HT-29 (cell line): ENCODE measurements at regions not wholly inside any gene's neighbourhood (a gene's known extent, or its start where the extent isn't known, plus 50 kb on each side); places are given as distances from the start of the nearest gene placed in this dataset.

Experiments
- DNase-seq: peaks from one replicate; pipeline ENCODE4 v3.0.0-alpha.2; 2015; ENCODE audit warnings: low spot score

GRCh38 chr6:164925681-164926530, 383.5 kb downstream of the C6orf118 start:
- DNase-seq, result no peak

DNA sequence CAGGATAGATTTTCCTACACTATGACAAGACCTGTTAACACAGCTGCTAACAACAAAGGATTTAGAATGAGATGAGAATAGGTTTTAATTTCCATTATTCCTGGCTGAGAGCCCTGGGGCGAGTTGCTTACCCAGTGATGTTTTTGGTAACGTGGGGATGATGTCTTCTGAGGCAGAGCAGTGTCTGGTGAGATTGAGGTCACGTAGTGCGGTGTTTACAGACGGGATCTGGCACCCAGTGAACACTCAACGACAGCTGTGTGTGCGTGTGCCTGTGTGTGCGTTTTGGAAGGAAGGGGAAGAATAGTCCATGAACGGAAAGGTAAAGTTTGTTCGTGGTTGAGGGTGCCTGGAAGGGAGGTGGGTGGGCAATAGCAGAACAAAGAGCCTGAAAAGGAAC, 384.7 kb downstream of the C6orf118 start:
- no peak for DNase-seq

- DNase-seq, result no peak
Observed at GRCh38 chr6:164917211-164917610, 392.2 kb downstream of the C6orf118 start.

DNA sequence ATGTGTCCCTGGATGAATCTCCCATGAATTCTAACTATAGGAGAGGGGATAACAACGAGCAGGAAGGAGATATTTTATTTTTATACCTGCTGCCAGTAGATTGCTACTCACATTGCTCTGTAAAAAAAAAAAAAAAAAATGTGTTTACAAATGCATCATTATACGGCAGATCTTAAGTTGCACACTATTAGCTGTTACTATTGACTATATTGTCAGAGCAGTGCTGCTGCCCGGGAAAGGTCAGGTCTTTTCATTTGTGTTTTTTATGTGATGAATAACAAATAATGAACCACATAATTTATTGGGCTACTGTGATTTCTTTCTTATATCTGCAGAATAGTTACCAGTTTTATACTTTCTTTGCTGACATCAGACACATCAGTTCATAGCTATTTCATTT, 393.3 kb downstream of the C6orf118 start:
- no peak for DNase-seq

DNA sequence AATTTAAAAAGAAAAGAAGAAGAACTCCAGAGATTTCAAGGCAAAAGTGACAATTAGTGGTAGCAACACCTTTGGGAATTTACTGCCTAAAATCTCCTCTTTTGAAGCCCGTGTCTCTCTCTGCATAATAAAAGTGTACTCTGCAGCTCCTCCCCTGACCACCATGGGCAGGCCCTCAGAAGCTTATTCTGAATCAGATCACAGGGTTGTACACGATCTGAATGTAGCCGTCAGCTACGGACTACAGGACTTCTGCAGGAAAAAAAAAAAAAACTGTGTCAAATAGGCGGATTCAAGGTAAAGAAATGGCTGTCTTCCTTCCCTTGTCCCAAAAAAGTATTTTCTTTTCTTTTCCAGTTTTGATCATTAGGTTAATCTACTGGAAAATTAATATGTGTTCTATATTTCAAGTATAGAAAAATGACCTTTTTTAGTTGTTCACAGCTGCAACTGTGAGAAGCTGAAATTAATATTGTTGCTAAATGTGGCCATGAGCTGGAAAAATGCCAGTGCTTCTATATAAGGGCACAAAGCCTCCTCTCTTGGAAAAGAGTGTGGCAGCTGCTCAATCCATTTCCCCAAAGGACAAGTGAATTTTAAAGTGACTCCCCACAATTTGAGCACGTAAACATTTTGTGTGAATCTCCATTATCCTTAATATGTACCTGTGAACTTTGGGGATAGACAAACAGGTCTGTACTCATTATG, 397.4 kb downstream of the C6orf118 start:
- no peak for DNase-seq

DNA sequence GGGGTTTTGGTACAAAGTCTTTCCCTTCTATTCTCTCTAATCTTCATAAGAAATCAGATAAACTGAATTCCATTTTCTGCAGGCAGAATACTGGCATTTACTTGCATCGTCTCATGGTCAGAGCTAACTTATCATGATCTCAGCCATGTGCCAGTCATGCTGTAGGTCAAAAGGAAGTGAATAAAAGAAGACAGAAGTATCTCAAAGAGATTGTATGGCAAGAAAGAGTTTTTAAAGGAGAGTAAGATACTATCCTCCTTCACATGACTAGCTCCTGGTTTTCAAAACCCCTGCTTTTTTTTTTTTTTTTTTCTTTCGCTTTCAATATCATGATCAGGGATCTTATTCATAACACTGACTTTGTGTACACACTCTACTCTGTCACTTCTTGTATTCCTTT, 398.3 kb downstream of the C6orf118 start:
- DNase-seq, result no peak

GRCh38 chr6:164906766-164907165, 402.6 kb downstream of the C6orf118 start:
- DNase-seq, result no peak

GRCh38 chr6:164905311-164905710, 404.1 kb downstream of the C6orf118 start:
- DNase-seq, result no peak

DNA sequence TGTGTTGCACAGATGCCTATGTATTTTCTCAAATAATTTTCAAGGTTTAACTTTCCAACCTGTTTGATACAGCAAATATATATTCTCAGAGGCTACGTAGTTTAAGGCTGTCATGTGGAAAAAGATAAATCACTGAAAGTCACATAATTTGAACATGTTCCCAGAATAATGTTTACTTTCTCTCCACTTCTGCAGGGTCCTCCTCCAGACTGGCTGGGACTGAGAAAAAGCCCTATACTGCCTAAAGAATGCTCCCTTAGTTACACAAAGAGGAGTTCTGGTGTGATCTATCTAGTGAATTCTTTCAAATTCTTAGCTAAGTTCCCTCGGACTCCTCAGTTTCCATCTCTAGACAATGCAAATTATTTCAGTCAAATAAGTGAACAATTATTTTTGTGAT, 411.0 kb downstream of the C6orf118 start:
- no peak for DNase-seq

- peak; percentile 29 for DNase-seq
Observed at GRCh38 chr6:164897523-164898235, 411.7 kb downstream of the C6orf118 start.

- no peak for DNase-seq
Observed at GRCh38 chr6:164889980-164890379, 419.4 kb downstream of the C6orf118 start.

GRCh38 chr6:164887660-164888059, 421.7 kb downstream of the C6orf118 start:
- no peak for DNase-seq

GRCh38 chr6:164882236-164882635, 427.2 kb downstream of the C6orf118 start:
- no peak for DNase-seq

DNA sequence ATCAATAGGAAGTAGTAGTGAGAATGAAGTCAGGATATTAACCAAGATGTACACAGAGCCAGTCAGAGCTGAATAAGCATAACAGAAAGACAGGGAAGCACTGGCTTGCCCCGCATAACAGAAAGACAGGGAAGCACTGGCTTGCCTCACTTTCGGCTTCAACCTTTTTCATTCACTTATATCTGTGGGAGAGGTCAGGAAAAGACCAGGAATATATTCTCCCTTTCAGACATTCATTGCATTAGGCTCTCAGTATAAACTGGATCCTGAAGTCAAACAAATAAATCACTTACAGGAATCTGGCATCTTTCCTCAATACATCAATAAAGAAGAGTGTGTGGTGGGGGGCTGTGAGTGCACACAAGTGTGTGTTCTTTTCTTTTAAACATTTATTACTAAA, 437.6 kb downstream of the C6orf118 start:
- no peak for DNase-seq

DNA sequence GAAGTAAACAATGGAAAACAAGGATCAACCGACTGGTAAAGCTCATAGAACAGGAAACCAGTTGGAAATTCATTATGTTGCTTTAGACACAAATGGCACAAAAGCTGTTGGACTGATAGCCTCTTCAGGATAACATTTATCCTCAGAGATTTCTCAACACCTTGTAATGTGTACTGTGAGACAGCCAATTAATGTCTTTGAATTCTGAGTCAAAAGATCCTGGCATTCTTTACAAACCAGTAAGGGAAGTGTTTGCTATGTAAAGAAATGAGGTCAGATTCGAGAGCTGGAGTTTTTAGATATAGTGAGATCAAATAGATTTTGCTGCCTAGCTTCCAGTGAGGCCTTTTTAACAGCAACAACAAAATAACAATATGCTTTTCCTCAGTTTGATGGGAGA, 439.2 kb downstream of the C6orf118 start:
- no peak for DNase-seq

DNA sequence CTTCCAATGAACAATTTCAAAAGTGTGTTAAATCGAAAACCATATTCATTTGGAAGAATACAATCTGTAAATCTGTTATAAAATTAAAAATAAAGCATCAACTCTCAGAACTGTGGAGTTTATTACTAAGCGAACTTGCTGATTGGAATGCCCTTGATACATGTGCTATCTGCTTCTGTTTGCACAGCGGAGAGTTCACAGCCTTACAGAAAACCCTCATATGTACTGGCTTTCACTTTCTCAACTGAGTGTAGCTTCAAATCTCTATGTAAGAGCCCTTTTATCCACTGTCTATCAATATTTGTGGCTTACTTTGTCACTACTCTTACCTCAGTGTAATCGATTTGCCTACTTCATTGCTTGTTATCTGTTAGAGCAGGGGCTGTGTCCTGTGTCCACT, 447.4 kb downstream of the C6orf118 start:
- DNase-seq, result no peak

DNA sequence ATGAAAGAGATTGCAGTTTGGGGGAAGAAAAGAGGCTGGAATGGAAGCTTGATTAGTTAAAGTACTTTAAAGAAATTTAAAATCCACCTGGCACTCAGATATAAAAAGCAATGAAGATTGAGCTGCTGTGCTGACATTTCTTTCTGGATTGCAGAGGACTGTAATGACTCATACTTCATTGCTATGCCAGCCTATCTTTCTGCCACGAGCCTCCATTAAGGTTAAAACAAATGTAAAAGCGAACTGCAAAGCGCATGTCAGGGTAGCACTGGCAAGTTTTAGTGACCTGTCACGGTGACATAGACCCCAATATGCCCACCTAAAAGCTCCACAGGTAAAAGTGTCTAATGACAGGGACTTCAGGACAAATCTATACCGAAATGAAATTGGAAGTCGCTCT, 449.6 kb downstream of the C6orf118 start:
- no peak for DNase-seq

DNA sequence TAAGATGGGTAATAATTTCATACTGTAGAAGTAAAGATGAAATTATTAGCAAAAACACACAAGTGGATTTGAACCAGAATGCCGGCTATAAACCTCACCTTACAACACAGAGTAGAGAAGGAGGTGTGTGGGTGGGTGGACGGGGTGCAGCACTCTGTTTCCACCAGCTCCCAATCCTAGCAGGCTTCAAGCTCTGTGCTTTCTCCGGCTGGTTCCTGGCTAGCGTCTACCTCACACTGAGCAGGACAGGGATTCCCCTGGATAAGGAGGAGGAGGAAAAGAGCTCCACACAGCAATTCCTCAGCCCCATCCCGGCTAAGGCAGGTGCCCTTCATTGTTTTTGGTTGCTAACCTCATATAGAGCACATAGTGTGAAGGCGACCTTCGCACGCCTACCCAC, 453.3 kb downstream of the C6orf118 start:
- no peak for DNase-seq

DNA sequence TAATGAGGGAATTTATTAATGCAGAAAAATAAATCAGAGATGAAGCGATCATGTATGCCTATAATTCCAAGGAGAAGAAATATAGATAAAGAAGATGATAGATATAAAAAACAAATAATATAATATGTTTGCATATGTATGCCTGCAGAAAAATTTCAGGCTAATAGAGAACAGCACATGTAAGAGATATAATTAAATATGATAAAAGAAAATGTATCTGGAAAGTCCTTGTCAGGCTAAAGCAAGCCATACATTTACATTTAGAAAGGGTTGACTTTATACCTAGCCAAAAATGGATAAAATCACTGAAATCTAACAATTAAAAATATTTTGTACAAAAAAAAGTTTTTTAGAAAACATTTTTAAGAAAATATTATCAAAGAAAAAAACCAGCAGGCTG, 454.1 kb downstream of the C6orf118 start:
- DNase-seq, result no peak

- no peak for DNase-seq
Observed at GRCh38 chr6:164854526-164854925, 454.9 kb downstream of the C6orf118 start.

GRCh38 chr6:164845773-164846172, 463.6 kb downstream of the C6orf118 start:
- no peak for DNase-seq

DNA sequence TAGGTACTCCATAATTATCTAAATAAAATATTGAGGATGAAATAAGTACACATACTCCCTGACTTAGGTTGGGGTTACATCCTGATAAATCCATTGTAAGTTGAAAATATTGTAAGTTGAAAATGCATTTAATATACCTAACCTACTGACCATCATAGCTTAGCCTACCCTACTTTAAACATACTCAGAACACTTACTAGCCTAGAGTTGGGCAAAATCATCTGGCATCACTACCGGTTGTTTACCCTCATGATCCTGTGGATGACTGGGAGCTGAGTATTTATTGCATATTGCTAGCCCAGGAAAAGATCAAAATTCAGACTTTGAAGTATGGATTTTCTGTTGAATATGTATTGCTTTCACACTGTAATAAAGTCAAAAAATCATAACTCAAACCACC, 467.3 kb downstream of the C6orf118 start:
- DNase-seq, result no peak
